Inferior parietal cortex (tissue), 1 donor: ENCODE measurements at regions not wholly inside any gene's neighbourhood (a gene's known extent, or its start where the extent isn't known, plus 50 kb on each side); places are given as distances from the start of the nearest gene placed in this dataset.

Experiments
- DNase-seq: peaks from one replicate; pipeline ENCODE4 v3.0.0-alpha.2; 2016; ENCODE audit errors: extremely low spot score

- DNase-seq, result no peak
These were observed 490.5 kb downstream of the TCERG1L start for GRCh38 chr10:130820880-130821482.

GRCh38 chr10:130824230-130825014 lies 487.1 kb downstream of the TCERG1L start:
- no peak for DNase-seq

GRCh38 chr10:130833596-130833995 lies 477.9 kb downstream of the TCERG1L start:
- DNase-seq, result no peak

- no peak for DNase-seq
These were observed 477.4 kb downstream of the TCERG1L start for GRCh38 chr10:130834170-130834569.

GRCh38 chr10:130834573-130834972 lies 476.9 kb downstream of the TCERG1L start:
- no peak for DNase-seq

- no peak for DNase-seq
These were observed 476.5 kb downstream of the TCERG1L start for GRCh38 chr10:130835068-130835467.

GRCh38 chr10:130836344-130836743 lies 475.2 kb downstream of the TCERG1L start:
- no peak for DNase-seq

GRCh38 chr10:130843051-130843653 lies 468.4 kb downstream of the TCERG1L start:
- no peak for DNase-seq

- no peak for DNase-seq
These were observed 467.2 kb downstream of the TCERG1L start for GRCh38 chr10:130844310-130844709.

- no peak for DNase-seq
These were observed 464.4 kb downstream of the TCERG1L start for GRCh38 chr10:130847170-130847569.

GRCh38 chr10:130848855-130849254 lies 462.7 kb downstream of the TCERG1L start:
- no peak for DNase-seq

- no peak for DNase-seq
These were observed 457.4 kb downstream of the TCERG1L start for GRCh38 chr10:130854151-130854550.

GRCh38 chr10:130857631-130858295 lies 453.8 kb downstream of the TCERG1L start:
- no peak for DNase-seq

- no peak for DNase-seq
These were observed 452.9 kb downstream of the TCERG1L start for GRCh38 chr10:130858626-130859025.

- no peak for DNase-seq
These were observed 452.1 kb downstream of the TCERG1L start for GRCh38 chr10:130859427-130859826.

- DNase-seq, result no peak
These were observed 449.4 kb downstream of the TCERG1L start for GRCh38 chr10:130862122-130862521.

- no peak for DNase-seq
These were observed 448.9 kb downstream of the TCERG1L start for GRCh38 chr10:130862626-130863025.

GRCh38 chr10:130863044-130863443 lies 448.5 kb downstream of the TCERG1L start:
- no peak for DNase-seq

- no peak for DNase-seq
These were observed 446.3 kb downstream of the TCERG1L start for GRCh38 chr10:130864961-130865818.

- no peak for DNase-seq
These were observed 444.7 kb downstream of the TCERG1L start for GRCh38 chr10:130866857-130867256.

- DNase-seq, result no peak
These were observed 443.9 kb downstream of the TCERG1L start for GRCh38 chr10:130867446-130868194.
